K562 (cell line): ENCODE measurements at regions not wholly inside any gene's neighbourhood (a gene's known extent, or its start where the extent isn't known, plus 50 kb on each side); places are given as distances from the start of the nearest gene placed in this dataset.

Experiments
- ATAC-seq: fragments of 200-7000 bp; cut with Tn5 transposase; 3 replicates; pipeline ENCODE4 v1.9.1; 2020; ENCODE audit warnings: moderate library complexity
- BruUV-seq: library from RNA; stranded (reverse); fragments of 400-500 nt; replicated peaks from 2 replicates; lab custom pipeline; 2021; lab: Mats Ljungman, UMichigan
- CTCF ChIA-PET: fragments of 300-600 bp; formaldehyde crosslinking; extraction: SDS; loops from one replicate; lab custom pipeline; 2021; ENCODE audit warnings: low intra/inter-chr PET ratio; lab: Yijun Ruan, JAX
- POLR2A ChIA-PET: fragments of 300-600, 350-650 bp; sonication (Branson Sonifier 250); formaldehyde crosslinking; extraction: SDS; loops from one replicate; lab custom pipeline; 2021; ENCODE audit warnings: antibody characterized with exemption, inconsistent platforms; lab: Yijun Ruan, JAX
- DNase-seq, 4 experiments: peaks; one replicate each; pipeline versions ENCODE4 v3.0.0 to v3.0.0-alpha.2; 2011 to 2018; ENCODE audit warnings: low spot score in 3 of 4, mixed read lengths in 3 of 4; ENCODE audit errors: extremely low read depth in 1 of 4
- FAIRE-seq: peaks from 2 replicates; lab custom pipeline; 2011; peaks lifted over from hg19 to GRCh38; lab: Jason Lieb, UNC
- H2AFZ ChIP-seq: 2 replicates; pipeline ENCODE4 v1.6.0; 2011; ENCODE audit warnings: low read depth, low read length, control low read depth, inconsistent platforms
- H3K27ac ChIP-seq: fragments of 200-600 bp; 3 replicates; pipeline ENCODE4 v1.8.0; 2011; ENCODE audit warnings: low read depth, mild to moderate bottlenecking, control low read depth, inconsistent platforms, low read length, moderate library complexity, mixed read lengths; ENCODE audit errors: extremely low read depth
- H3K27me3 ChIP-seq, 2 experiments: fragments of 300-600 bp in 1 of 2; 2 replicates in 1 of 2; 3 replicates in 1 of 2; pipeline versions ENCODE4 v1.6.0 to v1.8.0; 2011; ENCODE audit warnings: inconsistent platforms in 2 of 2, low read length in 2 of 2, mild to moderate bottlenecking in 1 of 2, mixed read lengths in 1 of 2, moderate library complexity in 1 of 2; ENCODE audit not compliant: control insufficient read depth in 2 of 2, insufficient read depth in 2 of 2
- H3K36me3 ChIP-seq: fragments of 300-600 bp; 3 replicates; pipeline ENCODE4 v1.8.0; 2011; ENCODE audit warnings: mild to moderate bottlenecking, low read length, inconsistent platforms; ENCODE audit not compliant: control insufficient read depth, insufficient read depth
- H3K4me1 ChIP-seq, 2 experiments: fragments of 200-600 bp in 1 of 2; replicated peaks in 1 of 2; 2 replicates in 1 of 2; 3 replicates in 1 of 2; pipeline versions ENCODE4 v1.5.1 to v1.8.0; 2011; ENCODE audit warnings: inconsistent platforms in 2 of 2, low read length in 2 of 2, mild to moderate bottlenecking in 1 of 2, mixed read lengths in 1 of 2, moderate library complexity in 1 of 2; ENCODE audit not compliant: control insufficient read depth in 2 of 2, insufficient read depth in 2 of 2
- H3K4me2 ChIP-seq: 2 replicates; pipeline ENCODE4 v1.6.1; 2011; ENCODE audit warnings: low read length, control low read depth, inconsistent platforms, mixed read lengths; ENCODE audit not compliant: insufficient read depth
- H3K4me3 ChIP-seq: fragments of 200-600 bp; sonication (generic), shearing (Covaris generic); 2 replicates; pipeline ENCODE4 v1.5.1; 2016; ENCODE audit warnings: control low read depth, inconsistent platforms
- H3K79me2 ChIP-seq: fragments of 200-600 bp; 3 replicates; pipeline ENCODE4 v1.8.0; 2011; ENCODE audit warnings: low read length, inconsistent platforms; ENCODE audit not compliant: control insufficient read depth, insufficient read depth
- H3K9ac ChIP-seq, 2 experiments: 2 replicates each; pipeline versions ENCODE4 v1.6.0 to v1.6.1; 2011; ENCODE audit warnings: low read depth in 2 of 2, low read length in 2 of 2, control low read depth in 1 of 2, inconsistent platforms in 1 of 2, mild to moderate bottlenecking in 1 of 2, mixed read lengths in 1 of 2; ENCODE audit not compliant: insufficient read depth in 1 of 2
- H3K9me1 ChIP-seq: one replicate; pipeline ENCODE4 v1.6.0; 2011; ENCODE audit warnings: inconsistent platforms, mild to moderate bottlenecking, low read length, moderate library complexity; ENCODE audit not compliant: control insufficient read depth, insufficient read depth
- H3K9me3 ChIP-seq: replicated peaks from 2 replicates; pipeline ENCODE4 v1.5.1; 2011; ENCODE audit warnings: low read depth, low read length, inconsistent platforms; ENCODE audit not compliant: control insufficient read depth, insufficient read depth
- H4K20me1 ChIP-seq: replicated peaks from 2 replicates; pipeline ENCODE4 v1.6.1; 2011; ENCODE audit warnings: low read length, inconsistent platforms, mixed read lengths; ENCODE audit not compliant: control insufficient read depth, insufficient read depth
- BDP1 ChIP-seq: IDR thresholded peaks from 3 replicates; pipeline ENCODE4 v1.6.1; 2011; ENCODE audit not compliant: insufficient read length, insufficient read depth
- CHD1 ChIP-seq: fragments of 200-600 bp; sonication (generic); IDR thresholded peaks from one replicate; pipeline ENCODE4 v1.6.1; 2012; ENCODE audit warnings: mild to moderate bottlenecking, moderate library complexity, low read length, inconsistent platforms
- FOXJ2 ChIP-seq: fragments of 200-800 bp; sonication (Bioruptor generic); IDR thresholded peaks from 2 replicates; pipeline ENCODE4 v1.6.1; 2016; ENCODE audit warnings: missing genetic modification characterization, missing compliant biosample characterization
- GABPB1 ChIP-seq: sonication (generic); formaldehyde crosslinking; IDR thresholded peaks from 2 replicates; pipeline ENCODE4 v1.8.0; 2022; ENCODE audit warnings: mild to moderate bottlenecking, missing genetic modification reagents
- HNRNPL ChIP-seq: fragments of 200-400 bp; formaldehyde crosslinking; IDR thresholded peaks from 2 replicates; pipeline ENCODE4 v1.6.1; 2017; ENCODE audit warnings: low read depth, mild to moderate bottlenecking, low read length
- MCM7 ChIP-seq, 2 experiments: fragments of 450-650 bp; IDR thresholded peaks; 2 replicates each; pipeline ENCODE4 v1.6.1; 2016 to 2018
- PHF20 ChIP-seq: fragments of 450-650 bp; IDR thresholded peaks from 2 replicates; pipeline ENCODE4 v1.6.1; 2018; ENCODE audit not compliant: partially characterized antibody
- POLR2A ChIP-seq: fragments of 450-650 bp; conservative IDR thresholded peaks from 2 replicates; pipeline ENCODE4 v1.6.1; 2016
- SRSF3 ChIP-seq: fragments of 200-400 bp; formaldehyde crosslinking; IDR thresholded peaks from 2 replicates; pipeline ENCODE4 v1.6.1; 2016; ENCODE audit warnings: mild to moderate bottlenecking, low read length, moderate library complexity; ENCODE audit not compliant: insufficient read depth
- SUPT5H ChIP-seq: fragments of 450-650 bp; IDR thresholded peaks from 2 replicates; pipeline ENCODE4 v1.6.1; 2016
- ZNF224 ChIP-seq: sonication (generic); formaldehyde crosslinking; IDR thresholded peaks from 2 replicates; pipeline ENCODE4 v1.8.0; 2022; ENCODE audit warnings: mild to moderate bottlenecking, missing genetic modification reagents
- WGBS: fragments of 100-300 bp; shearing (Covaris generic); methylation state at CpG from one replicate; pipeline ENCODE4 v1.1.6; 2016; ENCODE audit warnings: low coverage, mixed read lengths; ENCODE audit not compliant: insufficient coverage; ENCODE audit errors: missing lambda C conversion rate; 5-methylcytosine and 5-hydroxymethylcytosine counted together
- in situ Hi-C: fragments of 300-500 bp; cut with MboI; formaldehyde crosslinking; loops from 4 replicates; pipeline ENCODE4 v1.15.0; 2018; ENCODE audit warnings: inconsistent platforms, mixed read lengths
- intact Hi-C: fragments of 100-400 bp; cut with micrococcal nuclease; formaldehyde crosslinking; loops from 2 replicates; pipeline ENCODE4 v1.14.2; 2022
- TF ChIP-seq, protein P1 (sequence below): fragments of 250-450 bp; sonication (Bioruptor Pico); IDR thresholded peaks from 2 replicates; pipeline ENCODE4 v1.5.0; 2021; ENCODE audit warnings: mild to moderate bottlenecking, moderate library complexity
- TF ChIP-seq, protein P2 (sequence below): fragments of 200-800 bp; sonication (Bioruptor generic); IDR thresholded peaks from 2 replicates; pipeline ENCODE4 v1.6.1; 2017; ENCODE audit warnings: missing genetic modification characterization, missing compliant biosample characterization

DNA sequence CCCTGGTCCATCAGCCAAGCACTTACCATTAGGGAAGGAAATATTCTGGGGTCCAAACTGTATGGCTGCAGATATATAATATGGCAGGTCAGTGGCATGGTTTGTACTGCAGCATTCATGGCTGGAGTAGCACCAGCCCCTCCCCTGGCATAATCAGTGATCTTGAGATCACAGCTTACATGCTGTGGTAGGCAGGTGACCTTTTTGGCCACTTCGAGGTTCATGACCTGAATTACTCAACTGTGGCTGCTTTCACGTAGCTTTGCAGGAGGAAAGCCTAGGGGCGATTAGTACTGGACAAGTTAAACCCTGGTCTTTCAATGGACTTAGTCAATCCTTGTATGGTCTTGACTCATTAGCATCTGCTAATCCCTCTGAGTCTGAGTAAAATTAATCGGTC, 169.8 kb downstream of the SPRY2 start (continued):
- TF ChIP-seq, protein P1, sequence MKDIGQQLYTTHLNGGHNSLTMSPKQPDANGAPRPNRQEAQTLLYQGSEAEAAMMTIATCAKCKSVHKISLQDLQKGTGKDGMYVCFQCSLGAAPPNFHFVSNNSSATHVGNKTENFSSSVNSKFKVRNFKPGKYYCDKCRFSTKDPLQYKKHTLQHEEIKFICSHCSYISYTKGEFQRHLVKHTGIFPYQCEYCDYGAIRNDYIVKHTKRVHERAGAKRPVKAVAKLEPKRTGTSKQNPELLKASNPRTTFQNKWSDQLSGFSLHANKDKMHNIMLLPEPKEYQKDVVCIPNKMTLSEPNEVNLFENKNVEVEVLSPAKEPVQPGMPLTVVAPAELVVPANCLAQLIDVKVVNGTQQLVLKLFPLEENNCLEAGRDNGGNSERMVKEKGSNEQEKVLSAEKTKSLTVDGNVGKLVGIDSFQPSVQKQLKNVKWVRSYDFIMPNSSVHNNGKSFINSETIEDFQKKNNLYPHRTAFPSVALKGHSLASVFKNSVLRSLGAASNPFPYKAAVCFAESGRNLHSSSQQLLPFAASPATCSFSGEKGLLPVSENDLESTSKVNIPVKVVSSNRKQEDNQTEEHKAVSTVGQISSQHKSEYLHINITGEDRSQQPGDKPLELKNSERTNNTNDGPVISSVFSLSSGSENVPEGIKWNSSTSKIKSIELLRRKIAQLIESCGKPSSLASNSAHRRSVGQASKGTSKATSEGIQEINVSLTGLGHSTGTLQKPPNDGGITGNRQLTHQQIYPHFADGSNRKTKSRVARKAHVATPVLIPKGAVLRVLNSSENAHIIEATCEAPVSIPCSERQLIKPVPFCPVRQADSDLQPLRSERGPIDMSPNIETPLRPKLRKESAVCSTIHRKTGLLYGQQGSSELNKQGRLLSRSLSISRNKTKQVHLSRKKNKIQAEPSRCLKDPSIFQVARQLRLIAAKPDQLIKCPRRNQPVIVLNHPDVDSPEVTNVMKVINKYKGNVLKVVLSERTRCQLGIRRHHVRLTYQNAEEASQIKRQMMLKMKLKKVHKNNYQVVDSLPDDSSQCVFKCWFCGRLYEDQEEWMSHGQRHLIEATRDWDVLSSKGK (CRISPR knock-in tag), result no peak
- TF ChIP-seq HNRNPL (no peak), SUPT5H (no peak)
- TF ChIP-seq, all 486 proteins: peak for 0

DNA sequence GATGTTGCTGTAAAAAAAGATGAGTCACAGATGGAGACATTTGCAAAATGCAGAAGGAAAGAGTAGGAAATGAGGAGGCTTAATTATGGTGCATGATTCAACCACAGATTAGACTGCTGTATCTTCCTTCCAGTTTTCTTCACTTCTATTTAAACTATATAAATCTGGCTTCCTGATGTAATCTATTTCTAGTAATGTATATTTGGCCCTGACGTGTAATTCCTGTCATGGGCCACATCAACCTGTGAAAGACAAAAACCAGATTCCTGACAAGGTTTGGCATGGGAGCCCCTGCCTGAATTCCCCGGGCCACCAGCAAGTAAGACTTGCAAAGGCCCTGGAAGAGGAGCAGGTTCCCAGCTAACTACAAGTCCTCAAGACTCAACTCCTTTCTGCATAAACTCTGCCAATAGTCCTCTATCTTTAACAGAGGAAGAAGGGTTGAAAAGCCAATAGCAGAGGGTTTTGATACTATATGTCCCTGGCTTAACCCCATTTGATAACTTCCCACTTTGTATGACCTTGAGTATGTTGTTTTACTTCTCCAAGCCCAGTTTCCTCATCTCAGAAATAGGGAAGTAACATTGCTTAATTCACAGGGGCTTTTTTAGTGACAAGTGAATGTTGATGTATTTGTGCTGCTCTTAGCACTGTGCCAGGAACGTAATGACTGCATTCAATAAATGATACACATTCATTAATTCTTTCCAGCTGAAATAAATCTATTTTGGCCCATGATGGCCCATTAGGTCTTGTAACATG, 172.7 kb downstream of the SPRY2 start:
- no TSS peak for BruUV-seq
- WGBS, result 0% methylated on average over 3 of the region's 3 CpGs
- TF ChIP-seq PHF20, result no peak
- no peak for TF ChIP-seq SRSF3
- TF ChIP-seq POLR2A, result no peak
- TF ChIP-seq FOXJ2 (tag), result no peak
- no peak for TF ChIP-seq ZNF224 (CRISPR knock-in tag)
- no peak for TF ChIP-seq BDP1
- no peak for TF ChIP-seq MCM7 (IDR thresholded peaks at IDR 0.05)
- TF ChIP-seq, protein P1 (CRISPR knock-in tag), result no peak
- TF ChIP-seq, protein P2, sequence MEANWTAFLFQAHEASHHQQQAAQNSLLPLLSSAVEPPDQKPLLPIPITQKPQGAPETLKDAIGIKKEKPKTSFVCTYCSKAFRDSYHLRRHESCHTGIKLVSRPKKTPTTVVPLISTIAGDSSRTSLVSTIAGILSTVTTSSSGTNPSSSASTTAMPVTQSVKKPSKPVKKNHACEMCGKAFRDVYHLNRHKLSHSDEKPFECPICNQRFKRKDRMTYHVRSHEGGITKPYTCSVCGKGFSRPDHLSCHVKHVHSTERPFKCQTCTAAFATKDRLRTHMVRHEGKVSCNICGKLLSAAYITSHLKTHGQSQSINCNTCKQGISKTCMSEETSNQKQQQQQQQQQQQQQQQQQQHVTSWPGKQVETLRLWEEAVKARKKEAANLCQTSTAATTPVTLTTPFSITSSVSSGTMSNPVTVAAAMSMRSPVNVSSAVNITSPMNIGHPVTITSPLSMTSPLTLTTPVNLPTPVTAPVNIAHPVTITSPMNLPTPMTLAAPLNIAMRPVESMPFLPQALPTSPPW, result no peak
- TF ChIP-seq GABPB1 (CRISPR knock-in tag), result no peak
- TF ChIP-seq CHD1, result no peak

More for the DNA sequence above, 172.7 kb downstream of the SPRY2 start:
- ATAC-seq (no peak), DNase-seq (no peak), FAIRE-seq (no peak)
- Histone ChIP-seq H3K9me3 (no peaks in the 10 kb centered on the region), H3K79me2 (no peaks in the 10 kb centered on the region), H4K20me1 (no peaks in the 10 kb centered on the region), H3K4me3 (no peak overlapping the region), H3K4me2 (no peak overlapping the region), H2AFZ (no peak overlapping the region), H3K27ac (no peak overlapping the region), H3K4me1 (no peaks in the 10 kb centered on the region), H3K9ac (no peak overlapping the region), H3K27me3 (no peaks in the 10 kb centered on the region), H3K36me3 (no peaks in the 10 kb centered on the region), H3K9me1 (no peaks in the 10 kb centered on the region)
- in situ Hi-C loops, result no loop called here
- intact Hi-C loops, result no loop called here
- ChIA-PET CTCF (no interaction called here), POLR2A (no interaction called here)
